ENCODE measurements at regions not wholly inside any gene's neighbourhood (a gene's known extent, or its start where the extent isn't known, plus 50 kb on each side); places are given as distances from the start of the nearest gene placed in this dataset.

DNA sequence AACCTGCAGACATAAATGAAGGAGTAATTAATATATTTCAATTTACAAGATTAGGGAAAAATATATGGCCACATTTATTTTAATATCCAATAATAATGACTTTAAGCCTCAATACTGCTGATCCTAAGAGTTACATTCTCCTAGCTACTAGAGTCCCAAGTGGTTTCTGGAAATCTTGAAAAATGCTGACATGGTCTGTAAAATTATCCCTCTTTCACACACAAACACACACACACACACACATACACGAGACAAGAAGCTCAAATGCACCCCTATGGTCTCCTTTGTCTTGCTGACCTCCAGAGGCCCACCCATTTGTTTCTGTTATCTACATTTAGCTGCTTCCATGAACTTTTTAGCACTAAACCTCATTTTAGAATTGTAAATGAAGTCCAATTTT is 53.0 kb upstream of the USP15 start:
- Histone ChIP-seq H3K27ac (no peak overlapping the region), H3K9me3 (peaks cover 0 to 14% of the 10 kb centered on the region in 2 donors), H3K4me1 (no peaks in the 10 kb centered on the region), H3K27me3 (no peaks in the 10 kb centered on the region), H3K36me3 (no peaks in the 10 kb centered on the region), H3K4me3 (no peak overlapping the region)
- DNase-seq (ENCODE audit: low spot score in 2 of 2): no peak
- intact Hi-C loops (cut with DNase I; ENCODE audit: low total_unique reads): no loop called here
- TF ChIP-seq POLR2AphosphoS5 (IDR thresholded peaks at IDR 0.05) (no peak), POLR2A (IDR thresholded peaks at IDR 0.05) (no peak)
- TF ChIP-seq, protein P1, sequence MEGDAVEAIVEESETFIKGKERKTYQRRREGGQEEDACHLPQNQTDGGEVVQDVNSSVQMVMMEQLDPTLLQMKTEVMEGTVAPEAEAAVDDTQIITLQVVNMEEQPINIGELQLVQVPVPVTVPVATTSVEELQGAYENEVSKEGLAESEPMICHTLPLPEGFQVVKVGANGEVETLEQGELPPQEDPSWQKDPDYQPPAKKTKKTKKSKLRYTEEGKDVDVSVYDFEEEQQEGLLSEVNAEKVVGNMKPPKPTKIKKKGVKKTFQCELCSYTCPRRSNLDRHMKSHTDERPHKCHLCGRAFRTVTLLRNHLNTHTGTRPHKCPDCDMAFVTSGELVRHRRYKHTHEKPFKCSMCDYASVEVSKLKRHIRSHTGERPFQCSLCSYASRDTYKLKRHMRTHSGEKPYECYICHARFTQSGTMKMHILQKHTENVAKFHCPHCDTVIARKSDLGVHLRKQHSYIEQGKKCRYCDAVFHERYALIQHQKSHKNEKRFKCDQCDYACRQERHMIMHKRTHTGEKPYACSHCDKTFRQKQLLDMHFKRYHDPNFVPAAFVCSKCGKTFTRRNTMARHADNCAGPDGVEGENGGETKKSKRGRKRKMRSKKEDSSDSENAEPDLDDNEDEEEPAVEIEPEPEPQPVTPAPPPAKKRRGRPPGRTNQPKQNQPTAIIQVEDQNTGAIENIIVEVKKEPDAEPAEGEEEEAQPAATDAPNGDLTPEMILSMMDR (IDR thresholded peaks at IDR 0.05): no peak

Measured in breast epithelium (tissue), 4 donors.